ENCODE measurements at regions not wholly inside any gene's neighbourhood (a gene's known extent, or its start where the extent isn't known, plus 50 kb on each side); places are given as distances from the start of the nearest gene placed in this dataset.

- RAD21 ChIA-PET (ENCODE audit: low non-redundant PET in 1 of 2, low total read pairs in 2 of 2, uncharacterized antibody in 2 of 2, unreplicated experiment in 2 of 2): no interaction called here
Measured at GRCh38 chr14:47959740-47960139, 284.3 kb upstream of the MDGA2 start.

More at GRCh38 chr14:47959740-47960139, 284.3 kb upstream of the MDGA2 start:
- ChIA-PET POLR2A (no interaction called here), CTCF (no interaction called here)
- H3K79me2 ChIP-seq (ENCODE audit: insufficient read depth, low read length): no peaks in the 10 kb centered on the region
- no peaks in the 10 kb centered on the region for H4K20me1 ChIP-seq (ENCODE audit: insufficient read depth)
- H3K4me1 ChIP-seq (ENCODE audit: control insufficient read depth in 1 of 2, insufficient read depth in 2 of 2, low read length in 2 of 2): no peaks in the 10 kb centered on the region
- intact Hi-C loops (cut with micrococcal nuclease): no loop called here
- H3K9me2 ChIP-seq (ENCODE audit: insufficient read depth): no peaks in the 10 kb centered on the region
- H3K27ac ChIP-seq (ENCODE audit: low read depth, low read length): no peak overlapping the region
- TF ChIP-seq POLR2AphosphoS5 (IDR thresholded peaks at IDR 0.05; ENCODE audit: low read depth, low read length) (no peak), CBX3 (IDR thresholded peaks at IDR 0.05; ENCODE audit: low read depth) (no peak), CTCF (IDR thresholded peaks at IDR 0.05 in 2 of 3, conservative IDR thresholded peaks at IDR 0.05 in 1 of 3; ENCODE audit: borderline replicate concordance in 1 of 3, insufficient read depth in 1 of 3, low read depth in 2 of 3, low read length in 2 of 3) (no peak), JUND (IDR thresholded peaks at IDR 0.05) (no peak), ZNF274 (IDR thresholded peaks at IDR 0.05; ENCODE audit: low read depth, low read length) (no peak), SRF (IDR thresholded peaks at IDR 0.05; ENCODE audit: low read depth) (no peak), RAD21 (IDR thresholded peaks at IDR 0.05; ENCODE audit: low read depth) (no peak), EGR1 (IDR thresholded peaks at IDR 0.05; ENCODE audit: low read depth) (no peak), TCF7L2 (IDR thresholded peaks at IDR 0.05; ENCODE audit: borderline replicate concordance, extremely low read depth, insufficient read depth, insufficient read length) (no peak), ATF3 (IDR thresholded peaks at IDR 0.05) (no peak), REST (IDR thresholded peaks at IDR 0.05; ENCODE audit: low read depth) (no peak), POLR2A (IDR thresholded peaks at IDR 0.05; ENCODE audit: borderline replicate concordance, extremely low read depth, insufficient read depth, insufficient read length) (no peak), MAX (IDR thresholded peaks at IDR 0.05) (no peak), FOSL1 (IDR thresholded peaks at IDR 0.05; ENCODE audit: low read depth) (no peak), SP1 (IDR thresholded peaks at IDR 0.05; ENCODE audit: low read depth) (no peak), YY1 (IDR thresholded peaks at IDR 0.05; ENCODE audit: extremely low read depth, insufficient replicate concordance, low read depth, low read length) (no peak), ELF1 (IDR thresholded peaks at IDR 0.05; ENCODE audit: borderline replicate concordance, low read depth) (no peak), SIN3A (IDR thresholded peaks at IDR 0.05; ENCODE audit: low read depth) (no peak), ZBTB33 (IDR thresholded peaks at IDR 0.05; ENCODE audit: extremely low read depth, insufficient replicate concordance, low read length) (no peak), CEBPB (IDR thresholded peaks at IDR 0.05; ENCODE audit: low read depth) (no peak)
- DNase-seq (ENCODE audit: low read depth, low spot score) (no peak), ATAC-seq (no peak)
- no peak overlapping the region for H3K9ac ChIP-seq (ENCODE audit: low read length)
- no peaks in the 10 kb centered on the region for H3K27me3 ChIP-seq (ENCODE audit: insufficient read depth, low read length)
- H3K36me3 ChIP-seq (ENCODE audit: control insufficient read depth in 1 of 2, insufficient read depth in 2 of 2, low read length in 2 of 2): no peaks in the 10 kb centered on the region
- H3K4me3 ChIP-seq (replicated peaks in 1 of 2; ENCODE audit: low read depth in 1 of 2, low read length in 2 of 2): no peak overlapping the region
- no TSS peak for BruUV-seq (replicated peaks)
- H3K9me3 ChIP-seq (ENCODE audit: control insufficient read depth in 1 of 2, insufficient read depth in 1 of 2, low read depth in 1 of 2, low read length in 2 of 2): no peaks in the 10 kb centered on the region
- no peak overlapping the region for H2AFZ ChIP-seq (ENCODE audit: low read depth, low read length, poor library complexity, severe bottlenecking)
- H3K4me2 ChIP-seq (ENCODE audit: low read length): no peak overlapping the region
